Hematopoietic multipotent progenitor cell treated with erythropoietin and hydrocortisone succinate and interleukin-3 and kit ligand, for 17 days (in vitro differentiated cells): ENCODE measurements at regions not wholly inside any gene's neighbourhood (a gene's known extent, or its start where the extent isn't known, plus 50 kb on each side); places are given as distances from the start of the nearest gene placed in this dataset.

Experiments
- DNase-seq: peaks from one replicate; pipeline ENCODE4 v3.0.0-alpha.2; 2015; ENCODE audit warnings: low spot score

DNA sequence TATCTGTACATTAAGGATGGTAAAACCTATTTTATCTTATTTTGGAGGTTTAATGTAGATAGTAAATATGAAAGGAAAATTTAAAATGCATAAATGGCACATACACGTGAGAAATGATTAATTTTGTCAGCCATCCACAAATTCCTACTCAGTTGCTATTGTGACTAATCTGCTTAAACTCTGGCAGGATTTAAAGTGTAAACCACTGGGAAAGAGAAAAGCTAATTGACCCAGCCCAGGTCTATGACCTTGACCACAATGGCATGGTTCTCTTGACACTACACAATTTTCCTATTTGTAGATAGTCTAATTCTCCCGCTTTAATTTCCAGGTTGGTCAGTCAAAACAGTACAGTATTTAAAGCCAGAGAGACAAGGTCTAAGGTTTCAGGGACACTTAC is 459.0 kb upstream of the KLF4 start:
- DNase-seq, result no peak

DNA sequence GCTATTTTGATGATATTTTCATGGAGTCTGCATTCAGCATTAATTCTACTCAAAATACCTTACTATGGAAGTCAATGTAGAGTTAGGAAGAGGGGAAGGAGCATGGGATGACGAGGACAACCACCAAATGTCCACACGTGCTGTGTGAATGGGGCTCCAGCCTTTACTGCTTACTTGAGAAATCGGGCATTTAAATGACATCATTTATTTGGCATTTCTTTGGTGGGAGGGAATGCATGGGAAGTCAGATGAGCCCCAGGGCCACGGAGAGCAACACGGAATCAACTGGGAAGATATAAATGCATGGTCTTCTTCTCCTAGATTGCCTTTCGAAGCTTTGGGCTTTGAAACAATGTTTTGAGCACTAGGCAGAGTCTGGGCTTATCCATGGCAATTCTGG is 458.5 kb upstream of the KLF4 start:
- no peak for DNase-seq

- DNase-seq, result no peak
Measured at GRCh38 chr9:107946364-107947141, 457.0 kb upstream of the KLF4 start.

- no peak for DNase-seq
Measured at GRCh38 chr9:107945961-107946360, 456.4 kb upstream of the KLF4 start.

DNA sequence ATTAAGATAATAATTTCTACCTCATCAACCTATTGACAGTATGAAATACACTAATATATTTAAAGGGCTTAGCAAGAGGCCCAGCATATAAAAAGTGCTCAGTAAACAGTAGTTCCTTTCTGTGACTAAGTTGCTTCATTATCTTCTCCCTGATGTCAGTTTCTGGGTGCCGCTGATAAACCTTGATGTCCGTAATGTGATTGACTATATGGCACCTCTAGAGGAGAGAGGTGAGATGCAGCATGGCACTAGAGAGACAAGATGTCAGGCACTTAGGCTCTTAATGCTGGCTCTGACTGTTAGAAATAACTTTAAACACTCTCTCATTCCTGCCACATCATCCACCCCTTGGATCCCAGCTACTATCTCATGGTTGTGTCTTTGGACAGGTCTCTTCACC is 455.9 kb upstream of the KLF4 start:
- DNase-seq, result peak; percentile 35

- DNase-seq, result no peak
Measured at GRCh38 chr9:107944387-107944786, 454.8 kb upstream of the KLF4 start.

DNA sequence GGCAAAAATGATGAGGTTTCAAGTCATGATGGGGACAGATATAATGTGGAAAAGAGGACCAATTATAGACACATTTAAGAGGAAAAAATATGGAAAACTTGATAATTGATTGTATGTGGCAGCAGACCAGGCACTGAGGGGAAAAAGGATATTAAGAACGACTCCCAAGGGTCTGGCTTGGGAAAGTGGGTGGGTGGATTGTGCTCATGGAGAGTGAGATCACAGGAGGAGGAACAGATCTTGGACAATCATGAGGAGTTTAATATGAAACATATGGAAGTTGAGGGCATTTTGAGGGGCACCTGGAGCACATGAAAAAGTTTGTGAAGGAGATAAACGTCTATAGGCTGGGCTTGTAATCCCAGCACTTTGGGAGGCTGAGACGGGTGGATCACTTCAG is 454.3 kb upstream of the KLF4 start:
- no peak for DNase-seq

DNA sequence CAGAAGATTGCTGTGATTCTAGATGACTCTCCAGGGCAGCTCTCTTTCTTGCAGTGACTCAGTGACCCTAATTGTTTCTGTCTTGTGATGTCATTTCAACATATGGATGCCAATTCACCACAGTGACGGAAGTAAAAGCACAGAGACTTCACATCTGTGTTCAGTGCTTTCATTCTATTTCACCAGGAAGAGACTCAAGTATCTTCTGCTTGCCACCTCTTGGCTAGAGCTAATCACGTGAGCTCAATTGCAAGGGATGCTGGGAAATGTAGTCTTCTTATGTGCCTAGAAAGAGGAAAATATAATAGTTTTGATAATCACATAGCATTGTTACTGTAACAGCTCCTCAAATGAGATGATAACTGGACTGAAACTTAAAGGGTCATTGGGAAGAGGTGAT is 453.3 kb upstream of the KLF4 start:
- no peak for DNase-seq

DNA sequence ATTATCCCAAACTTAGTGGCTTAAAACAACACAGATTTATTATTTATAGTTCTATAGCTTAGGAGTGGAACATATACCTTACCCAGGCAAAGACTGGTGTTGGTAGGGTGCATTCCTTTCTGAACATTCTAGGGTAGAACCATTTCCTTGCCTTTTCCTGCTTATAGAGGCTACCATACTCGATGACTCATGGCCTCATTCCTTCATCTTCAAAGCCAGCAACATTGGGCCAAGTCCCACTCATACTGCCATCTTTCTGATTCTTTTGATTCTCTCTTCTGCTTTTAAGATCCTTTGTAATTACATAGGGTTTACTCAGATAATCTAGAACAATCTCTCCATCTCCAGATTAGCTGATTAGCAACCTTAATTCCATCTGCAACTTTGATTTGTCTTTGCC is 452.7 kb upstream of the KLF4 start:
- no peak for DNase-seq

GRCh38 chr9:107940616-107941595 is 451.3 kb upstream of the KLF4 start:
- DNase-seq, result no peak

DNA sequence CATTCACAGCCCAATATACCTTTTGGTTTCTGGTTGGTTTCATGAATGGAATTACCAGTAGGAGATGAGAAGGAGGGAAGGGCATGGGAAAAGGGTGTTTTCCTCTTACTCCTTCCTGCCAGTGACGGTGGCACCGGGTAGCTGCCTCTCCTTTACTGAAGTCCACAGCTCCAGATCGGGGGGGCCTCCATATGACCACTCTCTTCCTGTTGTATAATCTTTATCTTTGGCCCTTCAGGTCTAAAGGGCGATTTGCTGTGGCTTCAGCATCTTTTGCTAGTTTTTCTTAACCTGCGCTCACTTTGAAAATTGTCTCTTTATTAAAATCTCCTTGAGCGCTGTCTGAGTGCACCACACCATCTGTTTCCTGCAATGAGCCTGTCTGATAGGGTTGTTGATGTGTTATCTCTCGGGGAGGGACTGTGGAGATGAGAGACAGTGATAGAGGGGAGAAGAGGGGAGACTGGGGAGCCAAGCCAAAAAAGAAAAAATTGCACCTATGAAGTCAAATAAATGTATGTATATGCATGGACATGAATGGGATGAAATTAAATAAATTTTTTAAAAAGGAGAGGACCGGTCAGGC is 449.3 kb upstream of the KLF4 start:
- no peak for DNase-seq

DNA sequence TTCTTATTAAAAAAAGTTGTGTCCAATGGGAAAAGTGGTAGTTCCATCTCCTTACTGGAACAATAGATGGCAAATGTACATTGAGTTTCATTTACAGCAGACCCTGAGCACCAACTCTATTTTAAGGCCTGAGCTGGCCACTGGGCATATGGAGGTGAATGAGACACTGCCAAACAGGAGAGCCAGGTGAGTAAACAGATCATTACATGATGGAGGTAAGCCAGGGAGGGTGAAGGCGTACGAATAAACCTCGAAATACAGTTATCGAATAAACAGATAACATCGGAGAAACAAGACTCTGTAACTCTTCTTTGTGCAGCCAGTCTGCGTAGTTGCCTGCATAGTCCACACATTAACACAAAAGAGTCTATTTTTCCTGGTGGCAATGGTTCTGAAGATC is 446.4 kb upstream of the KLF4 start:
- no peak for DNase-seq

DNA sequence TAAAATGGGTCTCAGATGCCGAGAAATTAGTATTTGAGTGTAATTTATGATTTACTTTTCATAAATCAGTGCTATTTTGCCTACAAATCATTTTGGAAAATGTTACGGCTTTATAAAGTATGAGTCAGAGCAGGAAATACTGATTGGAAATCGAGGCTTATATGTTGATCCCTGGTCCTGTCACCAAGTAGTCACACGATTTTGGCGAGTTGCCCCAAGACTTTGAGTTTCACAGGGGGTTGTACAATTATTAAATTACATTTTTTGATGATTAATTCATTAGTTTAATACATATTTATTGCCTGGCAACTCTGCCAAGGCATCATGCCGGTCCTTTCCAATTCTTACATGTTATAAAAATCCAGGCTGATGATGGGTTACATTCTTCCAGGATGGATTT is 443.9 kb upstream of the KLF4 start:
- DNase-seq, result no peak

GRCh38 chr9:107933097-107933496 is 443.5 kb upstream of the KLF4 start:
- DNase-seq, result no peak

DNA sequence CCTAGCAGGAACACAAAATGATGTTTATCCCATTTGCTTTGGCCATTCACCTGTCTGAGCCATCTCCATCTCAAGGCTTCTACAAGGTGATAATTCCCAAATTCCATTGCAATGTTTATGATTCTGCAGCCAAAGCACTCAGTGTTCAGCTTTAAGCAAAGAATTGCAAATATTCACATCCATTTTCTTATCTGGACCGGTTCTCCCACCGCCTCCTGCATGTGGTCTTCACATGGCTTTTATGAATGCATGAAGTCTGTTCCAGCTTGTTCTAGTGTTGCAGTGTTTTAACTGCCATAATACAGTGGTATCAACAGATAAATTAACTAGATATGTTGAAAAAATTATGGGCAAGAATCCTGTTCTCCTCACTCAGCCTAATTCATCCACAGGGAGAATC is 443.0 kb upstream of the KLF4 start:
- no peak for DNase-seq

GRCh38 chr9:107932046-107932445 is 442.5 kb upstream of the KLF4 start:
- DNase-seq, result no peak

GRCh38 chr9:107931071-107931715 is 441.6 kb upstream of the KLF4 start:
- no peak for DNase-seq

DNA sequence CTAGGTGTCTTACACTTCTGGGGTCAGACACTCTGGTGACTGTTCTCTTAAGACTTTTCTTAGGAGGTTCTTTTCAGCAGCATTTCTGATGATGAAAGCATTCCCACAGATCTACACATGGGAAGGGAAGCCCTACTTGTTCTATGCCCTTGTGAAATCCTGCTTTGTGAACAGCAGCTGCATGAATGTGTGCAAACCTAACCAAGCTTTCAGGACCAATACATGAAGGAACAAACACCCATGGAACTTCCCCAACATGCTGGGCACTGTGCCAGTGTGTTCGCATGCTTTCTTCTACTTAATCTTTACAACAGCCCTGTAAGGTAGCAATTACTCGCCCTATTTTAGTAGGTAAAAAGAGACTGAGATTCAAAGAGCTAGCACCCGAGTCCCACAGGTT is 439.9 kb upstream of the KLF4 start:
- no peak for DNase-seq

GRCh38 chr9:107928701-107929371 is 439.3 kb upstream of the KLF4 start:
- no peak for DNase-seq

- DNase-seq, result no peak
Measured at GRCh38 chr9:107927276-107927675, 437.7 kb upstream of the KLF4 start.

GRCh38 chr9:107925749-107926297 is 436.3 kb upstream of the KLF4 start:
- DNase-seq, result no peak
